ENCODE measurements at regions not wholly inside any gene's neighbourhood (a gene's known extent, or its start where the extent isn't known, plus 50 kb on each side); places are given as distances from the start of the nearest gene placed in this dataset.
A peak's percentile ranks its signal among the peaks of the same experiment; 100 is the strongest.

GRCh38 chr4:27305246-27305645, 444.6 kb downstream of the STIM2 start:
- H3K4me3 ChIP-seq (ENCODE audit: control insufficient read depth, low read depth, low read length), result no peak overlapping the region
- no peak for DNase-seq (ENCODE audit: low read depth)
- no peak for TF ChIP-seq CTCF (conservative IDR thresholded peaks at IDR 0.05; ENCODE audit: control insufficient read depth, insufficient read depth, low read depth, low read length)

- DNase-seq (ENCODE audit: low read depth), result no peak
- no peak for TF ChIP-seq CTCF (conservative IDR thresholded peaks at IDR 0.05; ENCODE audit: control insufficient read depth, insufficient read depth, low read depth, low read length)
- H3K4me3 ChIP-seq (ENCODE audit: control insufficient read depth, low read depth, low read length), result no peak overlapping the region
These were observed 447.7 kb downstream of the STIM2 start for GRCh38 chr4:27308379-27308778.

- no peak for TF ChIP-seq CTCF (conservative IDR thresholded peaks at IDR 0.05; ENCODE audit: control insufficient read depth, insufficient read depth, low read depth, low read length)
- H3K4me3 ChIP-seq (ENCODE audit: control insufficient read depth, low read depth, low read length), result no peak overlapping the region
- no peak for DNase-seq (ENCODE audit: low read depth)
These were observed 455.0 kb downstream of the STIM2 start for GRCh38 chr4:27315625-27316024.

- TF ChIP-seq CTCF (conservative IDR thresholded peaks at IDR 0.05; ENCODE audit: control insufficient read depth, insufficient read depth, low read depth, low read length), result no peak
- H3K4me3 ChIP-seq (ENCODE audit: control insufficient read depth, low read depth, low read length), result no peak overlapping the region
- no peak for DNase-seq (ENCODE audit: low read depth)
These were observed 455.5 kb downstream of the STIM2 start for GRCh38 chr4:27316176-27316575.

- peak; percentile 68 for TF ChIP-seq CTCF (conservative IDR thresholded peaks at IDR 0.05; ENCODE audit: control insufficient read depth, insufficient read depth, low read depth, low read length)
- DNase-seq (ENCODE audit: low read depth), result peak; percentile 61
- no peak overlapping the region for H3K4me3 ChIP-seq (ENCODE audit: control insufficient read depth, low read depth, low read length)
These were observed 458.1 kb downstream of the STIM2 start for GRCh38 chr4:27318740-27319139.

GRCh38 chr4:27326991-27327390, 466.4 kb downstream of the STIM2 start:
- no peak for DNase-seq (ENCODE audit: low read depth)
- TF ChIP-seq CTCF (conservative IDR thresholded peaks at IDR 0.05; ENCODE audit: control insufficient read depth, insufficient read depth, low read depth, low read length), result no peak

More at GRCh38 chr4:27326991-27327390, 466.4 kb downstream of the STIM2 start:
- H3K4me3 ChIP-seq (ENCODE audit: control insufficient read depth, low read depth, low read length), result no peak overlapping the region

All from fibroblast of mammary gland (primary cell).